ENCODE measurements at regions not wholly inside any gene's neighbourhood (a gene's known extent, or its start where the extent isn't known, plus 50 kb on each side); places are given as distances from the start of the nearest gene placed in this dataset.
"Not testable (repeated sequence)": the region's sequence is repeated elsewhere in the genome, so short reads cannot be mapped to it uniquely, and the experiment has no call there.

DNA sequence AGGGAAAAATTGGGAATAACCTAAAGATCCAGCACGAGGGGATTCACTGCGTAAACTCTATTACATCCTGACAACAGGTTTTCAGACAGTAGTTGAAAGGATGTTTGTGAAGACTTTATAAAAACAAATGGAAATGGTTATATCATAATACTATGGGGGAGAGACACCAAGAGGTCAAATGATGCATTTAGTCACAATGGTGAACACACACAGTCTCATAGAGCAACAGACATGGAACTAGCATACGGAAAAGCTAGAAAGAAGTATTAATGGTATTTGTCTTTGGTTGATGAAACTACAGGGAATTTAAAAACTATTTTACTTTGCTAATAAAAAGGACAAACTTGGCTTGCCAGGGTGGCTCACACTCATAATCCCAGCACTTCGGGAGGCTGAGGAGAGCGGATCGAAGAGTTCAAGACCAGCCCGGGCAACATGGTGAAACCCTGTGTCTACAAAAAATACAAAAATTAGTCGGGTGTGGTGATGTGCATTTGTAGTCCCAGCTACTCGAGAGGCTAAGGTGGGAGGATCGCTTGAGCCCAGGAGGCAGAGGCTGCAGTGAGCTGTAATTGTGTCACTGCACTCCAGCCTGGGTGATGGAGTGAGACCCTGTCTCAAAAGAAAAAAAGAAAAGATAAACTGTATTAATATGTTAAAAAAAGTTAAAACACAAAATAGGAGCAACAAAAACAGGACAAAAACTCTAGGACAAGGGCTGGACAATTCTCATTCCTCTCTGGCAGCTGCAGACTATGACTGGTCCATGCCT, 94.8 kb downstream of the MYCN start:
- DNase-seq (ENCODE audit: extremely low read depth in 1 of 2, low read depth in 1 of 2), result no peak

DNA sequence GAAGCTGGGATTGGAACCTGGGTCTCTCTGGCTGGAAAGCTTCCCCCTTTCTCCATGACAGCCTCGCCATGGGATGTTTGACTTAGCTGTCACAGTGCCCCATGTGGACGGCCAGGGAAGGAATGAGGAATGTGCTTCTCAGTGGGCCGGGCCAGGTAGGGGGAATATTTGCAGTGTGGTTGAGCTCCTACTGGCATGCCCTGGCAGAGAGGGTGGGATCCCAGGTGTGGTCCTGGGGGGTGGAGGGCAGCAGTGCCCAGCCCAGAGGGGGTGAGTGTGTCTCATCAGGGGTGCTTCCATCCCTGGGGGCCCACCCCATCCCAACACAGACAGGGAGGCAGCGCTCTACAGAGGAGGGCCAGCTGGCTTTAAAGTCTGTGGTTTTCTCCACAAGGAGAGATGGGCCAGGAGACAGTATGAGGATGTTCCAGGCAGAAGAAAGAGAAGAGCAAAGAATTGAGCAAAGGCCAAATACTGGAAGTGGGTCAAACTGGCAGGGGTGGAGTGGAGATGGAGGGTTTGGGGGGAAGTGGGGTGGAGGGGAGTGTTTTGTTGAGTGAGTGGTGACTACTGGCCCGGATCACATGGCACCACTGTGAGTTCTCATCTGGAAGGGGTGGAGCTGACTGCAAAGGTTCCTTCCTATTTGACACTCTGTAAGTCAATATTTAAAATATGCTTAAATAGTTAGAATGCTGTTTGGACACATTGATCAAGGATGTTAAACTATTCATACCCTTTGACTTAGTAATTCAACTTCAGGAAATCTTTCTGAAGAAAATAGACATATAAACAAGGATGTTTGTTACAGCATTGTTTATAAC, 94.0 kb downstream of the MYCN start:
- no peak for DNase-seq (ENCODE audit: extremely low read depth in 1 of 2, low read depth in 1 of 2)

DNA sequence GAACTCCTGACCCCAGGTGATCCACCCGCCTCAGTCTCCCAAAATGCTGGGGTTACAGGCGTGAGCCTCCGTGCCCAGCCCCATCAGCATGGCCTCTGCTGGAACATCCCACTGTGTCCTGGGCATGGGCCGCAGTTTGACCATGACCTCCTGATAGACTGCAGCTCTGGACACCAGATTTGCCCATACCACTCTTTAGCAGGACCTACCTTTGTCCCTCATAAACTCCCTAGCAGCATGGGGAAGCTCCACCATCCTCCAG, 92.6 kb downstream of the MYCN start:
- no peak for DNase-seq (ENCODE audit: extremely low read depth in 1 of 2, low read depth in 1 of 2)

DNA sequence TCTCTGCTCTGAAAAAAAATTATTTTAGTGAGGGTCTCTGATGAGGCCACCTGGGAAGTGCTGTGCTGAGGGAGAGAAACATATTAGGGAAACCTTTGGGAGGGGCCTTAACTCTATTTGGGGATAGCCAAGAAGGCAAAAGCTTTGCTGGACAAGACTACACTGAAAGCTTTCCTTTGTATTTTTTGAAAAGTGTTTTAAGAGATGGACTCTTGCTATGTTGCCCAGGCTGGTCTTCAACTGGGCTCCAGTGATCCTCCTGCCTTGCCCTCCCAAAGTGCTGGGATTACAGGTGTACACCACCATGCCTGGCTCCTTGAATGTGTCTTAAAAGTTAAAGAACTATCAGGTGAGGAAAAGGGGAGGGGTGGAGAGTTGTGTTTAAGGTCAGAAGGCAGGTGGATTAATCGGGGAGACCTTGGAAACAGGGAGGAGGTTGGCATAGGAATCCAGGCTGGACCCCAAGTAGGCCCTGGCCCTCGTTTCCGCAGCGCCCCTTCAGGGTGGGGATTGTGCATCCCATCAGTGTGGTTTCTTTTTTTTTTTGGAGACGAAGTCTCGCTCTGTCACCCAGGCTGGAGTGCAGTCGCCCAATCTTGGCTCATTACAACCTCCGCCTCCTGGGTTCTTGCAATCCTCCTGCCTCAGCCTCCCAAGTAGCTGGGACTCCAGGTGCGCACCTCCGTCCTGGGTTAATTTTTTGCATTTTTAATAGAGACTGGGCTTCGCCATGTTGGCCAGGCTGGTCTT, 92.1 kb downstream of the MYCN start:
- no peak for DNase-seq (ENCODE audit: extremely low read depth in 1 of 2, low read depth in 1 of 2)

DNA sequence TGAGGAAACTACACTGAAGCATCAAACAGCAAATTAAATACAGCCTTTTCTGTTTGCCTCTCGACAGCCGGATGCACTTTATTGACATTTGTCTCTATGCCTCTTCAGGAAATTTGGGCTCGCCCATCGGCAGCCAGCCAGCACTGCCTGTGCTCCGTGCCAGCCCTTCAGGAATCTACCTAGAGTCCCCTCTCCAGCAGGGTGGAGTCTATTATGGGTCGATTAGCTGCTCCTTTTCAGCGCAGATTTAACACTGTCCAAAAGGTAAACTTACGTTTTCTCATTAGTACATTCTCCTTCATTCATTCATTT, 91.5 kb downstream of the MYCN start:
- no peak for DNase-seq (ENCODE audit: extremely low read depth in 1 of 2, low read depth in 1 of 2)

DNA sequence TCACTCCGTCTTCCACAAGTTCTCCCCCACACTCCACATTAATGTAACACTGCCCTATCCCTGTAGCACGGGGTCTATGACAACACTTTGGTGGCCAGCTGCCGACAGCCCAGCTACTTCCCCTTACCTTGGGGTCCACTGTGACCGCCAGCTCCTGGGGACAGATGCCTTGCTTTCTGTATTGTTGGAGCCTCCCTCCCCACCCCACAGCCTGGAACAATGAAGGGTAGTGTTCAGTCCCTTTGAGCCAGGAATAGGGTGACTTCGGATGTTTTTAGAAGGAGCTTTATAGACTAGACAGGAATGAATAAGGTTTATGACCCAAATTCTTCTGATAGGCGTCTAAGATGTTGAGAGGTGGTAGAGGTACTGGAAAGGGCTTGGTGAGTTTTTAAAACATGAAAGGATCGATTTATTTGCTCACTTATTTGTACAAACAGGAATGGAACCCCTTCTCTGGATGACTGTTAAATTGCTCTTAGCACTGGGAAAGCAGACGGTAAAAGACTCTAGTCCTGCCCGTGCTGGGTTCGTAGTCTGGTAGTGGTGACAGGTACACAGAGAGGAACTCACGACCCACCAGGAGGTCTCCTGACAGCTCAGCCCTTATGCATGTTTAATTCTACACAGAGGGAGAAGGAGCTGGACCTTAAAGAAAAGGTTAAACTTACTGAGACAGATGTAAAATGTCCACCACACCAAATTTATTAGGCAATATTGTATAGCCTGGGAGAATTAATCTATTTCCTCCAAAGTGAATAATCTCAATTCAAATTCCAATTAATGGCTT, 90.9 kb downstream of the MYCN start:
- DNase-seq (ENCODE audit: extremely low read depth in 1 of 2, low read depth in 1 of 2), result no peak

DNA sequence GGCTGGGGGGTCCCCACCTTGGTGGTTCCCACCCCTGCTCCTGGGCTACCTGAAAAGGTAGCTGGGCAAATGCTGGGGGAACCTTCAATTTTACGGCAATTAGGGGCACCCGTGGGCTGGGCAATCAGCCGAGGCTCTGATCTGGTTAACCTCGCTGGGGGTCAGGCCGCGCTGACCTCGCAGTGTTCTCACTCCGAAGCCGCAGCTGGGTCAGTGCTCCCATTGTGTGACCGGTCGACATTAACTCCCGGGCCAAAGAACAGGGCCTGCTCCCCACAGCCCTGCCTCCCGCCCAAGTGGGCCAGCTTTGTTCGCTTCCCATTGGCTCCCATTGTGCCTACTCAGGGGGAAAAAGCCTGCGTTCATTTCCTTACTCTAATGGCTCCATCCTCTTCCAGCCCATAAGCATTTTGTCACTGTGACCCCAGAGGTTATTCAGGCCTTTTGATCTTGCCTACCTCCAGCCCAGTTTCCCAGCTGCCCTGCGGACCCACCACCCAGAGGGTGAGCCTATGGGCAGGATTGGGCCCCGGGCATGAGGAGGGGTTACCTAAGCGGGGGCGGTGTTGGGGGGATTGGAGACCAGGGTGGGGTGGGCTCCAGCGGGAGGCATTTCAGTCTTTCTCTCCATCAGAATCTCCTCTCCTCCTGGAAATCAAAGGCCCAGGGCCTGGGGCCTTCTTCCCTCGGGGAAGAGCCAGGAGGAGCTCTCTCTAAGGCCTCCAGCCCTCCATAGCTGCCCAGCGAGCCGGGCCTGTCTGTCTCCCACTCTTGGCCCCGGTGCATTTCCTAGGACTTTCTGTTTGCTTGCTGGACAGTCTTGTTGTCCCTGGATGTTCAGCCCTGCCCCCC, 90.1 kb downstream of the MYCN start:
- DNase-seq (ENCODE audit: extremely low read depth in 1 of 2, low read depth in 1 of 2), result no peak

DNA sequence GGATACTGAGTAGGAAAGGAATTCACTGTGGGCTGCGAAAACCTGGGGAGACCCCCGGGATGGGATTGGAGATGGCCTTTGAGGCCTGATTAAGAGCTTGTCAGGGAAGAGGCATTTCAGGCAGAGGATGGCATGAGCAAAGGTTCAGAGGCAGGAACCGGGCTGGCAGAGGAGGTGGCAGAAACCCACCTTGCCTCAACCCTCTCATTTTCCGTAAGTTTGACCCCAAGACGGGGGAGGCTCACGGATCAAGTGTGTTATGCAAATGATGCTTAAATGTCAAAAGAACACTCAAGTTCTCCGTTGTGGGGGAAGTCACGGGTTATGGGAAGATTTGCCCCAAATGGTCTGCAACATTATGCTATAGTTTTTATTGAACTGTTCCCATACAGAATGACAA, 88.3 kb downstream of the MYCN start:
- DNase-seq (ENCODE audit: extremely low read depth in 1 of 2, low read depth in 1 of 2), result no peak

DNA sequence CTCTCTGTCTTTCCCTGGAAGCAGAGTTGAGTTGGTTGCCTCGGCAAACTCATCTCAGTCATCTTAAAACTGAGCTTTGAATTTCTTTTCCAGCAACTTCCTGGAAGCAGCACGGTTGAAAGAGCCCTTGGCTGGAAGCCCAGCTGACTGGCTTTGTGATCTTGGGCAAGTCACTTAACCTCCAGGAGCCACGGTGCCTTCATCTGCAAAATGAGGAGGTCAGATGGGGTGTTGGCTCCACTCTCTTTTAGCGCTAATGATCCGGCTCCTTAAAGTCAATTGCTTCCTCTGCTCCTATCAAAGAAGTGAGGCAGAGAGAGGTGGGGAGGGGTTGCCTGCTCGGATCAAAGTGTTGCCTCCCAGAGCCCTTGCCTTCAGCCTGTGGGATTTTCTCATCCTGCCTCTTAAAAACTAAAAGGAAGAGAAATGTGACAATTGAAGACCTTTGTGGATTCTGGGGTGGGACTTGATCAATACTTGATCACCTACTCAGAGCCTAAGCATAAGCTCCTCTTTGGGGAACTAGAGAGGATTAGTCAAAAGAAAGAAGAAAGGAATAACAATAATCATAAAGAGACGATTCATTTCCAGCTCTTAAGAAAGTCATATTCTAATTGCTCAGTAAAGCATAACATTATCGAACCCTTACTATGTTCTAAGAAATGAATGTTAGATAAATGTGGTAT, 86.6 kb downstream of the MYCN start:
- DNase-seq (ENCODE audit: extremely low read depth in 1 of 2, low read depth in 1 of 2), result no peak

DNA sequence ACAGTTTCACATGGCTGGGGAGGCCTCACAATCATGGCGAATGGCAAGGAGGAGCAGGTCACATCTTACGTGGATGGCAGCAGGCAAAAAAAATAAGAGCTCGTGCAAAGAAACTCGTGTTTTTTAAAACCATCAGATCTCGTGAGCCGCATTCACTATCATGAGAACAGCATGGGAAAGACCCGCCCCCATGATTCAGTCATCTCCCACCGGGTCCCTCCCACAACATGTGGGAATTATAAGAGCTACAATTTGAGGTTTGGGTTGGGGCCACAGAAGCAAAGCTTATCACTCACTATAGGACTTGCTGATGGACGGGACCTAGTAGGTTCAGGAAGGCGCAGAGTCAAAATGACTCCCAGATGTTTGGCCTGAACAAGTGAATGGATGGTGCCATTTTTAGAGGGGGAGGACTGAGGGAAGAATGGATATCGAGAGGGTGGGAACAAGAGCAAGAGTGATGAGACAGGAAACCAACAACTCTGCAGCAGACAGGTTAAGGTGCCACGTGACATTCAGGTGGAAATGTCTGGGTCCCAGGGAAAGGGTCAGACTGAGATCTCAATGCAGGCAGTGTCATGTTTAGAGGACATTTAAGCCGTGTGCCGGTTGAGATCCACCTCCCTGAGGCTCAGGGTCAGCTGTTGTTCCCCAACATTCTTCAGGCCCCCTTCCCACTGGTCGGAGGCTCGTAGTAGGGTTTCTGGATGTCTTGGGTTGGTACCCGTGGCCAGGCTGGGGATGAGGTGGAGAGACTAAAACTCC, 85.7 kb downstream of the MYCN start:
- DNase-seq (ENCODE audit: extremely low read depth in 1 of 2, low read depth in 1 of 2), result no peak

DNA sequence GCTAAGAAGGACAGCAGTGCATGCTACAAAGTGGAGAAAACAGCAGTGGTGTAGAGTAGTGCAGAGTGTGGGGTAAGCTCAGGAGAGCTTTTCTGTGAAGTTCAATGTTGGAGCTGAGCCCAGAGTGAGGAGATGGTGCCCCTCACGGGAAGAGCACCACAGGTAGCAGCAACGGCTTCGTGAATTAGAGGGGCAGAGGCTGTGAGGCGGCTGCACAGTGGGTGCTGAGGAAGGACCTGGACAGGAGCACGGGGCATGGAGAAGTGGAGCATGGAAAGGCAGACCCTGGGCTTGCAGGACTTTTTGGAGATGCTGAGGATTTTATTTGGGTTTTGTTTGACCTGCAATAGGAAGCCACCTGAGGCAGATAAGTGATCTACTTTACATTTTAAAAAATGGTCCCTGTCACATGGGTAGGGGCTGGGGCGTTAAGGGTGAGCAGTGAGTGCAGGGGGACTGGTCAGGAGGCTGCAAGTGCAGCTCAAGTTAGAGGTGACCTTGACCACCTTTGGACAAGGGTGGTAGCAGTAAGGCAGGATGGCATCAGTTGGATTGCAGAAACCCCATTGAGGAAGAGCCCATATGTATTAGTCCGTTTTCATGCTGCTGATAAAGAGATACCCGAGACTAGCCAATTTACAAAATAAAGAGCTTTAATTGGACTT, 85.0 kb downstream of the MYCN start:
- no peak for DNase-seq (ENCODE audit: extremely low read depth in 1 of 2, low read depth in 1 of 2)

DNA sequence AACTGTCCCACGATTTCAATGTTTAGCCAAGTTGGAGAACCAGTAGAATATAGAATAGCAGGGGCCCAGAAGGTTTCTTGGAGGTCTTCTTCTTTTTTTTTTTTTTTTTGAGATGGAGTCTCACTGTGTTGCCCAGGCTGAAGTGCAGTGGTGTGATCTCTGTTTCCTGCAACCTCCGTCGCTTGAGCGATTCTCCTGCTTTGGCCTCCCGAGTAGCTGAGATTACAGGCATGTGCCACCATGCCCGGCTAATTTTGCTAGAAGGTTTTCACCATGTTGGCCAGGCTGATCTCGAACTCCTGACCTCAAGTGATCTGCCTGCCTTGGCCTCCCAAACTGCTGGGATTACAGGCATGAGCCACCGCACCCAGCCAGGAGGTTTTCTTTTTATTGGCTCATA, 84.3 kb downstream of the MYCN start:
- DNase-seq (ENCODE audit: extremely low read depth in 1 of 2, low read depth in 1 of 2), result not testable (repeated sequence)

DNA sequence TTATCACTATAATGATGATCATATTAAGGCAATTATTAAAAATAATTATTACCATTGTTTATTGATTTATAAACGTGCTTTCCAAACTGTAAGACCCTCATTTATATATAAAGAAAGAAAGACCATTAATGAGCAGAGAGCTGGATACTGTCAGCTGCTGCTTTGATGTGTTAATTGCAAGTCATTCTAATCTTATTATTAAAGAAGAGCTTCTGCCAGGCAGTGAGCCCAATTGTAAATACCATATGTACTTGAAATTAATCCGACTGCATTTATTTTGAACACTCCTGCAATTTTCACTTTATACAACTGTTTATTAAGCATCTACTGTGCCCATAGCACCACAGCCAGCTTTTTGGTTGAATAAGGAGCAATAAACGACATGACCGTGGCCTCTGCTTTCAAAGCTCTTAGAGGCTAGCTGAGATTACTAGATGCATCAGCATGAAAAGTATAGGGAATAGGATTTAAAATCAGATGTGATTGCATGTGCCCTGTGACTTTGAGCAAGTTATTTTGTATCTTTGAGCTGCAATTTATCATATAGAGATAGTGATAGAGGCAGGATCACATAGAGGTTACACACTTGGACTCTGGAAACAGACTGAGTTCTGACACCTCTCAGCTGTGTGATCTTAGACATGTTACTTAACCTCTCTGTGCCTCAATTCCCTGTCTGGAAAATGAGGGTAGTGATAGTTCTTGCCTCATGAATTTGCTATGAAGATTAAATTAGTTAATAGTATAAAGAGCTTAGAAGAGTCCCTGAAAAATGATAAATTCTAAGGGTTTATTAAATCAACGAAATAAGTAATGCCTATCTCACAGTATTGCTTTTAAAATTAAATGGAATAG, 83.4 kb downstream of the MYCN start:
- no peak for DNase-seq (ENCODE audit: extremely low read depth in 1 of 2, low read depth in 1 of 2)

DNA sequence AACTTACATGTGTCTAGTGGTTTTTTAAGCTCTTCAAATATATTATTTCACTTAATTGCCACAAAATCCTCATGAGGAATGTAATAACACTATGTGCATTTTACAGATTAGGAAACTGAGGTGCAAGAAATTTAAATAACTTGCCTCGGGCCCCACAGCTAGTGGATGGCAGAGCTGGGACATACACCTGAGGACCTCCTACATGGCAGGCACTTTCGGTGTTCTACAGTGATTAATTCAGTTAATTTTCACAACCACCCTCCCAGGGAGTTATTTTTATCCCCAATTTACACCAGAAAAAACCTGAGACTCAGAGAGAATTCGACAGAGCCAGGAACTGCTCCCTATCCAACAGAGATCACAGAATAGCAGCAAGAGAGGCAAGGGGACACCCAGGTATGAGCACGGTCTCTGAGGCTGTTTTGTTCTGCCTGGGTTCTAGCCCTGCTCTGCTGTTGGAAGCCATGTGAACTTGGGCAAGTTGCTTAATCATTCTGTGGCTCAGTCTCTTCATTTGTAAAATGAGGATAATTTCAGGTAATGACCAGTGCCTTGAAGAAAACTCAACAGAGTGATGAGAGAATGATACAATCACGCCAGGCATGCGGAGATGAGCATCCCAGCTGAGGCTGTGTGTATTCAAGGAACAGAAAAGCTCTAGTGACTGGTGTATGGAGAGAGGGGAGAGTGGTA, 82.3 kb downstream of the MYCN start:
- no peak for DNase-seq (ENCODE audit: extremely low read depth in 1 of 2, low read depth in 1 of 2)

DNA sequence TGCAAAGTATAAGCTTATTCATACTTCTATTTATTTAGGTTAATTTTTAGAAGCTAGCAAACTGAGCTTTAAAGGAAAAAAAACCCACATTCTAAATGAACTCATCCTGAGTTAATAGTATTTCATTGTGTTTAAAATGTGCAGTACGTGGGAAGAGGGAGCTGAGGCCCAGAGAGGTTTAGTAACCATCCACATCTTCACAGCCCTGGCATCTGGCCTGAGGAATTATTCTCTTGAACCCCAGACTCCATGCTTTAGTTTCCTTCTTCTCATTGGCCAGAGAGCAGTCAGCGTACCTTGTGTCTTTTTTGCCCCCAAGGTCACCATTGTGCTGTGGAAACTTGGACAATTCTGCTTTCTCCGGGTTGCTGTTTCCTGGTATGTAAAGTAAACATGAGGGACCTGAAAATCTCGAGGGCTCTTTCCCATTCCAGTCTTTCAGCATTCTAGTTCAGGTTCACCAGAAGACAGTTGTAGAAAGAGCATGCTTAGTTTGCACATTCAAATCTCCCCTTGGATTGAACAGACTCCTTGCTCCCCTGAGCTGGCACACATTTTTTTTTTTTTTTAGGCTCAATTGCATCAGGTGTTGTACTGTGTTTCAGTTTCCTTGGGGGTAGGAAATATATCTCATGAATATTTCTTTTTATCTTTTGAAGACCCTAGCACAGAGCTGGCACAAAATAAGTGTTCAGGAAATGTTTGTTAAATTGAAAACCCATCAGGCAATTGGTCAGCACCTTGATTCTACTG, 81.4 kb downstream of the MYCN start:
- no peak for DNase-seq (ENCODE audit: extremely low read depth in 1 of 2, low read depth in 1 of 2)

DNA sequence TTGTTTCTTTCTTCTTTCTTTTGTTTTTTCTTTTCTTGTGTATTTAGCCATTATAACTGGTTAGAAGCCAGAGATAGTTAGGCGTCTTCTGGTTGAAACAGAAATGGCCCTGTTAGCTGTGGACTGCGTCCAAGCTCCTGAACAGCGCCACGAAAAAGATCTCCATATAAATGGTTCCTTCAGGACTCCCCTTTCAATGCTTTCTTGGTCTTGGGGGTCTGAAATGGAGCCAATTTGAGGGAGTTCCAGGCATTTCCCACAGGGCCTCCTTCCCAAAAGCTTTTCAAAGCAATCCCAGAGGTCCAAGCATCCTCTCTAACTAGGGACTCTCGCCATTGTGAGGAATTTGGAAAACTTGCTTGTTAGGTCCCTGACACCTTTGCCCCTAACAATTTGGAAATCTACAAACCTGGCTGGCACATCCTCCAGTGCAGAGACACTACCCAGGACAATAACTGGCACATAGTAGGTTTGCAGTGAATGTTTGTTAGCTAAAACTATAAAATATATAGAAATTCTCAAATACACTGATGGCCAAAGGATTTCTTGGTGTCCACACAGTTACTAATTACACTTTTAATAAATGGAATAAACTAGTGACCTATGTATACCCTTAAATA, 80.1 kb downstream of the MYCN start:
- DNase-seq (ENCODE audit: extremely low read depth in 1 of 2, low read depth in 1 of 2), result no peak

Measured in stimulated activated CD8-positive, alpha-beta memory T cell treated with anti-CD3 and anti-CD28 coated beads, Interleukin-7, amount 100 ng/mL, for 48 hours (primary cell).